ENCODE measurements at regions not wholly inside any gene's neighbourhood (a gene's known extent, or its start where the extent isn't known, plus 50 kb on each side); places are given as distances from the start of the nearest gene placed in this dataset.
A peak's percentile ranks its signal among the peaks of the same experiment; 100 is the strongest.

DNA sequence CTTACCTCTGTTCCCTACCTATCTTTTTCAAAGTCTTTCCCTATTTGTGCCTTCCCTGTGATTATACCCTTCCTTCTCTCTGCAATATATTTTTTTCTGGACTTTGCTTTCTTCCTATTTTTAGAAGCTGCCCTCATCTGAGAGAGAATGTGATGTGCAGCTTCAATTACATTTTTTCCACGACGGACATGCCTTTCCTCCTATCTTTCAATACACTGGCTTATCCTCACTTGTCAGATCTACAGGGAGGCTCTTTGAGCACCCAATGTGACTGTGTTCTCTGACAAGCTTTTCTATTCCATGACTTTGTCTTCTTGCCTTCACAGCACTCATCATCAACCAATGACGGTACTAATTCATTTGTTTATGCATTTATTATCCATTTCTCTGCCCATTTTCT is 227.9 kb upstream of the CLINT1 start:
- ATAC-seq (no peak), DNase-seq (no peak)
- intact Hi-C loops (cut with DNase I), result no loop called here

DNA sequence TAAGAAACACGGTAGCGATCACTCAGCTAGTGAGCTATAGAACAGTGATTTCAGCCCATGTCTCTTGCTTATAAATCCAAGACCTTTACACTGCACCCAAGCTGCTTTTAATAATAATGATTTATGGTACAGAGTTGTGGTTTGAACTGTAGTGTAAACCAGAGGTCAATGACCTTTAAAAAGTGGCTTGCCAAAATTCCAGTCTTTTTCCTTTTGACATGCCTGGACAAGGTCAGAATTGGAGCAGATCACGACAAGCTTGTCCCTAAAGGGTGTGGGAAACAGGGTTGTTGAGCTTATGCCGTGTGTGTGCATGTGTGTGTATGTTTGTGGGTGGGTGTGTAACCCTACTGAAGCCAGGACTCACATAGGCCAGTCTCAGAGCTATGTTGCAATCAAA is 225.3 kb upstream of the CLINT1 start:
- intact Hi-C loops (cut with DNase I), result no loop called here
- ATAC-seq (no peak), DNase-seq (no peak)

DNA sequence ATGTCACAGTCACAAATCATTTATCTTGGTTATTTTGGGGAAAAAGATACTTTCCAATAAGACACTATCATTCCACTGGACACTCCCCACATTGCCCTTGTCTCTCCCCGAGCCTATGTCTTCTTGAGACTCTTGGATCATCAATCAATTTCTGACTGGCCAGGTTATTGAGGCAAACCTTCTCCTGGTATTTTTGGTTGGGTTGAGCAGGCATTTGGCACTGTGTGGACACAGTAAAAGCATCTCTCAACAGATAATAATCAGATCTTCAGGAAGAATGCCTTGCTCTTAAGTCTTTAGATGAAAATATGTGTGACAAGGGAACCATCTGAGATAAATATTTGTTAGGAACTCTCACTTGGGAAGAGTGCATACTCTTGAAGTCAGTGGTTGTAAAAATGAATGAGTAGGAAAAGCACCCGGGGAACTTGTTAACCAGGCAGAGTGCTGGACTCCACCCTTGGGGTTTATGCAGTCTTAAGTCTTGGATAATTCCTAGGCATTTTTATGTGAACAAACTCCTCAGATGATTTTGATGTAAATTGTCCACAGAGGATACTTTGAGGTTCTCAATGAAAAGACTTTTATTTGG is 223.8 kb upstream of the CLINT1 start:
- no peak for DNase-seq
- intact Hi-C loops (cut with DNase I), result no loop called here
- no peak for ATAC-seq

DNA sequence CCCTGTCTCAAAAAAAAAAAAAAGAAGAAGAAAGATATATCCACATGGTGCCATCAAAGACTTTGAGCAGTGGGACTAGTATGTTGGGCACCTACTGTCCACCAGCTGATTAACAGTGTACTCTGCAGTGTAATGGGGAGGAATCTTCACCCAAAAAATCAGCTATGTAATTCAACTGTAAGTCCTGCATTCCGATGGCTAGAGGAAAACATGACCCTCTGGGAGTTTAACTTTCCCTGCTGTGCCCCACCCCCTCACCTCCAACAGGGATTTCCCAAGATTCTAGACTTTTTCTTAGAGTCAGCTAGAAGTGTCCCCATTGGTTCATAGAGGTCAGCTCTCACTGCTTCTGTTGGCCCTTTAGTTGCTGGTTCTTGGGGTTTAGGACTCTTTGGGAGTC is 221.2 kb upstream of the CLINT1 start:
- ATAC-seq, result no peak
- intact Hi-C loops (cut with DNase I), result no loop called here
- no peak for DNase-seq

DNA sequence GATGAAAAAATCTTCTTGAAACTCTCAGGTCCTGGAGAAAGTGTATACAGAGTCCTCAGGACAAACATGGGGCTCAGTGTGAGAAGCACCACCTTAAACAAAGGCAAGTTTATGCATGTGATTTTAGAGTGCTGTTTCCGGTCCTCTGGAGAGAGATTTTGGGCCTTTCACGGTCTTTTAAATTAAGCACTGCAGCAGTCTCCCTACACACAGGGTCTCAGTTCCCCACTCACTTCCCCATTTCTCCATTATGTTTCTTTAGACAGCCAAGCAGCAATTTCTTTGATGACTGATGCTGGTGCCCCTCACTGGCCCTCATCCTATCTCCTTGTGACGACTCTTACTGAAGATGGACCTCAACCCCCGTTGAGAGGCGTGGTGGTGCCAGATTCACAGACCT is 220.2 kb upstream of the CLINT1 start:
- no peak for DNase-seq
- ATAC-seq, result no peak
- intact Hi-C loops (cut with DNase I), result loop anchor here in 1 of 2 donors (5.0 kb wide), 1 partner anchor 1028 kb away; no protein-coding TSS in a partner anchor

DNA sequence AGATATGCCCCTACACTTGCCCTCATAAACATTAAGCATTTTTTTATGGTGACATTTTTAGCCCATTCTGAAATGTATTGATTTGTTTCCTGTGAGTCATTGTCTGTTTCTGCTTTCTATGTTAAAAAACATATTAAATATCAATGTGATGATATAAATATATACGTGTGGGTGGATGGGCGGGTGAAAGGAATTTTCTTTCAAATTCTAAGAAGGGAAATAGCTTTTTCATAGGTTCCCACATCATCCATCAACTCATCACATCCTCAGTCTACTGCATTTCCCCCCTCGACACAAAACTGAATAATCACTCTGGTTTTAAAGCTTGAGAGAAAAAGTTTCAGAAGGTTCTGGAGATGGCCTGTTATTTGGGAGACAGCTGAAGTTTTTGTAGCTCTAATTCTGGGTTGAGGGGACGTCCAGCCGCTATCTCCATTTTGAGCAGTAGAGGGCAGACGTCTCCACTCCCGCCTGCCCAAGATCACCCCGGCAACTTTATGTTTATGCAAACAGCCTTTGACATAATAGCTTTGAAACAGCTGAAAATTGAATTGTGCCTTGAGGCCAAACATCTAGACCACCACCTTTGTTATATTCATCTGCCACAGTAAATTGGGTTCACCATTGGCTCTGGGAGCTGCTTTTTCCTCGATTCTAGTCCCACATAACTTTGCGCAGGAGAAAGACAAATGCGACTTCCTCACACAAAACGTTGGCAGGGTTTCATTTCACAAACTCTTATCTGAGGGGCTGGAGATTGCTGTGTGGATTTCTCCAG is 216.2 kb upstream of the CLINT1 start:
- ATAC-seq, result peak; percentile 89 to 92
- DNase-seq, result peak; percentile 54
- intact Hi-C loops (cut with DNase I), result loop anchor here in 1 of 2 donors (5.0 kb wide), 1 partner anchor 1032 kb away; no protein-coding TSS in a partner anchor

DNA sequence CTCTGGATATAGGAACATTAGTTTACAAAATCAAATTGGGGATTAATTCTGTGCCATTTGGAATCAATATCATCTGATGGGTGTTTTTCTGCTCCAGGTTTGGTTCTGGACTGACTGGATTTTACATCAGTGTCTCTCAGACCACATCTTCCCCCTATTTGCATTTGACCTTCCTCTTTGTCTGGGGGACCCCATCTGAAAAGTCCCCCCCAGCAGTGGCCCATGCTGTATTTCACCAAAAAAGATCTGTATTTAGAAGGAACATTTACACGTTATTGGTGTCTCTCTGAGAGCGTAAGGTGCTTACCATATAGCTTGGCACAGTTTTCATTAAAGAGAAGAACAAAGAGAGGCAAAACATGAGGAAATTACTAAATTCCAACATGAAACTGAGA is 215.6 kb upstream of the CLINT1 start:
- ATAC-seq, result no peak
- intact Hi-C loops (cut with DNase I), result no loop called here
- no peak for DNase-seq

DNA sequence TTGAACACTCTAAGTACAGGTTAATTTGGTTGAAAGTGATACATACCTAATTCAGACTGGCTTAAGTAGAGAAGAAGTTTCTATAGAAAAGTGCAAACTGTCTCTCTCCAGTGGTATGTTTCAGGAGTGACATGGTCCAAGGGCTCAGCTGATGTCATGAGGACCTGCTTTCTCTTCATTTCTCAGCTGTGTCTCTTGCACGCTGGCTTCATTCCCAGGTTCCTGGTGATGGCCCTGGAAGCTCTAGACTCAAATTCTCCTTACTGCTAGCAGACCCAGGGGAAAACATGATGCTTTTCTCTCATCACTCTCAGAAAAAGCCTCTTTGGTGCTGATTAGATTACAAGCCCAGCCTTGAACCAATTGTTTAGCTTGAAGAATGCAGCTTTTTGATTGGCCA is 211.9 kb upstream of the CLINT1 start:
- DNase-seq (no peak), ATAC-seq (no peak)
- intact Hi-C loops (cut with DNase I), result no loop called here

DNA sequence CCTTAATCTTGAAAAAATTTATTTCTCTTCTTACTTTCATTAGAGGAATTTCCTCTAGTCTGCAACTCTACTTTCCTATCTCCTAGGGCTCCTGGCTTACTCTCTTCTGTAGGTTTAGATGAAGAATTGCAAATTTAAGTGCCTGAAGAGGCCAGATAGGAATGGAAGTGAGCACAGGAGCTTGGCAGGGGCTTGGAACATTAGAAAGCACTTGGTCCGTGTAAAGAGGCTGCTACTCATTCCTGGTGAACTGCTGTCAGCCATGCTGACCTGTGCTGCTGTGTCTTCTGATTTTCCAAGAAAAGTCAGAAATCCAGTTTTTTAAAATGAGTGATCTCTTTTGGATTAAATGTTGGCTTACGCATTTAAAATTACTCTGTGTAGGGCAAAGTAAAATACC is 210.9 kb upstream of the CLINT1 start:
- ATAC-seq (no peak), DNase-seq (no peak)
- intact Hi-C loops (cut with DNase I), result loop anchor here in 1 of 2 donors (5.0 kb wide), 1 partner anchor 223 kb away; no protein-coding TSS in a partner anchor

DNA sequence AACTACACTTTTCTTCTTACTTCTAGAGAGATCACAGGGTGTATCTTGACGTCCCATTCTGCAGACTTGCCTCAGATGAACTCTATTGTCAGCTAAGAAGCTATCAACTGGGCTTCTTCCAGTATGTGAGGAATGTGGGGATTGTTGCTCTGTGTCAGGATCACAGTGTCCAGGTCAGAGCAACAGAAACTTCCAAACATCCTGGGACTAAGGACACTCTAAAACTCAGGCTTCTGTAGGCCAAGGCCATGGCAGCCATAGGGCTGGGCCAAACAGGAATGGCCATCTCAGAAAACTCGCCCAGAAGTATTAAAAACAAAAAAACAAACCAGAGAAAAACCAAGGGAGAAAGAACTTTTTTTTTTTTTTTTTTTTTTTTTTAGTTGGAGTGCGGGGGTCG is 210.0 kb upstream of the CLINT1 start:
- no peak for DNase-seq
- intact Hi-C loops (cut with DNase I), result loop anchor here in 1 of 2 donors (5.0 kb wide), 1 partner anchor 222 kb away; no protein-coding TSS in a partner anchor
- peak in 1 of 2 donors; percentile 57 for ATAC-seq

DNA sequence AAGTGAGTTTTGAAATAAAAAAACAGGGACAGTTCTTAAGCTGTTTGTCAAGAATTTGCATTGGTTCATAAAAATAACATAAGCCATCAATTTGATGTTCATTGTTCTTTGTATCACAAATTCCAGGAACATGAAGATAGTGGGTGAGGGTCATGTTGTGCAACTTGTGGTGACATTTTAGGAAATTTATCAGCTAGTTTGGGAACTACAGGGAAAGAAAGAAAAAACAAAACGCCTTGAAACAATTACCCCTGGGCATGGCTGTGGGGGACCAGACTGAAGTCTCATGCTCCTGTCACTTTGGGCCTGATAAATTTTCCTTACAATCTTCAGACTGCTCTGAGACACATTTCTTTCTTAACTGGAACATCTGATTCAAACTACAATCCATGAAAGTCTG is 207.1 kb upstream of the CLINT1 start:
- DNase-seq, result no peak
- no peak for ATAC-seq
- intact Hi-C loops (cut with DNase I), result loop anchor here in 1 of 2 donors (5.0 kb wide), 1 partner anchor 219 kb away; no protein-coding TSS in a partner anchor

DNA sequence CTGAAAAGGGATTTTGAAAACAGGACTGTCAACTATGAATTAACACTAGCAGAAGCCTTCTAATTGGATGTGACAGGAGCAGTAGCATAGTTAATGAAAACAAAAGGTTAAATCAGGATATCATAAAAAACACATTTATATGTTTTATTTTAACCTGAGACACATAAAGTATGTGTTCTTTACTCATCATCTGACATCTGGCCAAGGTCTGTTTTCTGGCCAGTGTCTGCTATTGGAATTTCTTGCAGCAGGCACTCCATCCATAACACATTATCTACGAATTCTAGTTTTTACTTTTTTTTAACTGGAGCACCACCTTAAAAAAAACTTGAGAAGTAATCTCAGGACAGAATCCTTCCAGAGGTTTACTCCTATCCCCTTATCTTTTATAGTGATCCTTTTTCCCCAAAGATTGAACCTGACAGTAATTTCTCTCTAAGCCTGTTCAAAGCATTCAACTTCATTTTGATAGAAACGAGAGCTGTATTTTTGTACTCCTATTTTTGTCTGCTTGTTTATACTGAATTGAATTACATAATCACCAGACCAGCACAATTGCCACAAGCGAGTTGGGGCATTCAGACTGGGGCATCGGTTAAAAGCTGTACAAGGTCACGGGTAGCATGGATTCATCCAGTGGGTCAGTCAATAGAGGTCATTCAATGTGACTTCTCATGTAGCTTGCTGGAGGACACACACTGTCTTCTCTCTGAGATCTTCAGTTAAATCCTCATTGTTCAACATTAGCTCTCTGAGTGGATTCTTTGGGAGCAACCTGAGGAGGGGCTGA is 205.6 kb upstream of the CLINT1 start:
- ATAC-seq (peak in 1 of 2 donors; percentile 54), DNase-seq (no peak)
- intact Hi-C loops (cut with DNase I), result loop anchor here in 1 of 2 donors (5.0 kb wide), 1 partner anchor 217 kb away; no protein-coding TSS in a partner anchor

DNA sequence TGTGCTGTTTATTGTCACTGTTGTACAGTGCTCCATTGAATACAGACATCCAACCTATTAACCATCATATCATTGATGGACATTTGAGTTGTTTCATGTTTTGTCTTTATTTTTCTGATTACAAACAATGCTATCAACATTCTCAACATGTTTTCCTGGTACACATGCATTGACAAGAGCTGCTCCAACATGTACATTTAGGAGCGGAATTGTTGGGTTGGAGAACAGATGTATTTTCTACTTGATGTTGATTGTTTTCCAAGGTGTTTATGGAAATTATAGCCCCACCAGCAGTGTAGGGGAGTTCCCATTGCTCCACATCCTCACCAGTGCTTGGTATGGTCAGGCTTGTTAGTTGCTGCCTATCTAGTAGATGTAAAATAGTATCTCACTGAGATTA is 204.1 kb upstream of the CLINT1 start:
- intact Hi-C loops (cut with DNase I), result no loop called here
- DNase-seq (no peak), ATAC-seq (no peak)

DNA sequence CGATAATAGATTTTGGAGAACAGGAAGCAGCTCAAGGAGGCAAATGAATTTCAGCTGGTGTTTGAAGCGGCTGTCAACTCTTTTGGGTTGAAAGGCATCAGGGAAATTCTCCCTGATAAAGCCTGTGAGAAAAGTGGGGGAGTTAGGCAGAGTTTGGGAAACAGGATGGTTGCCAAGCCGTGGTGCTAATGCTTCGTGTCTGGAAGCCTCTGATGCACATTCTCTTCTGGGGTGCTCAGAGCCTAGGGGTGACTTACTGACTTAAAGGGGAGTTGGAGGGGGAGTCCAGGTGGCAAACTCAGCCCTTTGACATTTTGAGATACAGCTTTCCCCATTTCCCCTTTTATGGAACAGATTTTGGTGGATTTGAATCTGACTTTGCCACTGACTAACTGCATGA is 202.5 kb upstream of the CLINT1 start:
- no peak for DNase-seq
- intact Hi-C loops (cut with DNase I), result no loop called here
- peak in 1 of 2 donors; percentile 67 for ATAC-seq

DNA sequence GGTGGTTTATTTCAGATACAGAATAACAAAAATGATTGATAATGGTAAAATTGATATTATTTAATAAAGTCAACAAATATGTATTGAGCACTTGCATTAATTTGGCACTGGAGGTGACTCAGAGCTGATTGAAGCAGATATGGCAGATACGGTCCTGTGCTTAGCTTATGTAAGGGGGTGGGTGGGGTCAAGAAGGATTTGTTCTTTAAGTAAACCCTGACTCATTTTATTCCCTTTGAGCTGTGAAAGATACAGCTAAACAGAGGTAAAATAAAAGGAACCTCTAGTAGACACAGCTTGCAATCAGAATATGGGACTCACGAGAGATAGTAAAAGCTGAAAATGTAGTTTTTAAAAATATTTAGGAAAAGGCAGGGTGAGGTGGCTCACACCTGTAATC is 201.3 kb upstream of the CLINT1 start:
- intact Hi-C loops (cut with DNase I), result no loop called here
- DNase-seq (no peak), ATAC-seq (no peak)

DNA sequence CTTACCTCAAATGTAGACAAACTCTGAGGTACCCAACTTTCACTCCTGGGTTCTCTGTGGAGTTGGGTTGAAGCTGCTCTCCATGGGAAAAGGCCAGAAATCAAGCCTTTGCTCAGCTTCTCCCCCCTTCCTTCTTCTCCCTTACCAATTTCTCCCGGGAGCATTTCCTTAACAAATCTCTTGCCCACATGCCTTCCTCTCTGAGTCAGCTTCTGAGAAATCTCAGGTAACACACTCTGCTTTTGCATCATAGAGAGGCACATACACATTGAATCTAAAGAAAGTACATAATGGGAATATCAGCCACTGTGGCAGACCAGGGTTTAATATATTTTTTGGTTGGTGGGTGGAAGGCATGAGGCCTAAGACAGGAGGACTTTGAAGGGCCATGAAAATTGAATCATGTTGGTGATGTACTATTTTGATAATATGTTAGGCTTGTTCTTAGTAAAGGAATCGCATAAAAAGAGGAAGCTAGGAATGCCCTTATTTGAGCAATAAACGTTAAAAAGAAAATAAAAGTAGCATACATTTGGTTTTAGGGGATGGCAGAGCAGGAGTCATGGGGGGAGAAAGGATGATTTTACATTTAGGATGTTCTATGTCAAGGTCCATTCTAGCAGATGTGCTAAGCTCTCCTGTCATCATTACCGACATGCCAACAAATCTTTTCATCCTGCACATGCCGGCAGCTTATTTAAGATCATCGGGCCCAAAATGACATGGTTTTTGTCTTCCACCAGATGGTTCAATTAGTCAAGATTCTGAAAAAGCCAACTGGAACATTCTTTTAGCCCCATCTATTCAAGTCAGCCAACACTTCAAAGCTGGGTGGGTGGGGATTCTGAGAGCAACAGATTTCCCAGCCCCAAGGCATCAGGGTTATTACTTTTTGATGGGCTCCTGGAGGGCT is 199.5 kb upstream of the CLINT1 start:
- no peak for DNase-seq
- no peak for ATAC-seq
- intact Hi-C loops (cut with DNase I), result no loop called here

DNA sequence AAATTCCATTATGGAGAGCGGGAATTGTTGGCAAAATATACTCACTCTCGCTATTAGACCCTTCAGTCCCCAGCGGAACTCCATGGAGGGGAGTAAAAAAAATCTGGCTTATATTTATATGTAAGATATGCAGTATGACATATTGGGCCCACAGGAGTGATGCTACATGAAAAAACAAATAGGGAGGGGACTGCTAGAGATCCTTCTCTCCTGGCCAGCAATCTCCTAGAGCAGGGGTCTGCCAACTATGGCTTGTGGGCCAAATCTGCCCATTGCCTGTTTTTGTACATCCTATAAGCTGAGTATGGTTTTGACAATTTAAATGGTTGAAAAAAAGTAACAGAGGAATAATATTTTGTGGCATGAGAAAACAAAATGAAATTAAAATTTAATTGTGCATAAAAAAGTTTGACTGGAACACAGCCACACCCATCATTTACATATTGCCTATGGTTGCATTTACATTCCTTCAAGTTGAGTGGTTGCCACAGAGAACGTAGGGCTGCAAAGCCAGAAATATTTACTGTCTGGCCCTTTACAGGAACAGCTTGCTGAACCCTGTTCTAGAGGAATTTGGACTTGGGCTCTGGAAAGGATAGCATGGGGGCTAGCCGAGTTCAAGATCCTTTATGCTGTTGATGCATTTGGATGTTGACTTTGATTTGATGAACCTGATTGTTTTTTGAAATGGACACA is 197.3 kb upstream of the CLINT1 start:
- DNase-seq, result no peak
- intact Hi-C loops (cut with DNase I), result no loop called here
- no peak for ATAC-seq

DNA sequence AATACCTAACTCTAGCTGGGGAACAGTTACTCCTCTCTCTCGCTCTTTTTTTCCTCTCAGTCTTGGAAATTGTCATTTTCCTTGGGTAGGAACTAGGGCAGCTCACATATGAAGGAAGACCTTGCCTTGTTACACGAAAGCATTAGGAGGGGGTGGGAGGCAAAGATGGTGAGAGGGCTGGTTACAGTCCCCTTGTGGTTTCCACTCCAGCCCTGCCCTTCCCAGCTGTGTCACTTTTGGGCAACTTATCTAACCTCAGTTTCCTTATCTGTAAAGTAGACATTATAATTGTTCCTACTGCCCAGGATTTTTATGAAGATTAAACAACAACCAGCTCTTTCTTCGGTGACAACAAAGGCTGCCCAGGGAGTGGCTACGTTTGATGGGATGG is 196.2 kb upstream of the CLINT1 start:
- ATAC-seq (no peak), DNase-seq (no peak)
- intact Hi-C loops (cut with DNase I), result no loop called here

Measured in left cardiac atrium (tissue), 4 donors.